NT2/D1 (cell line): ENCODE measurements at regions not wholly inside any gene's neighbourhood (a gene's known extent, or its start where the extent isn't known, plus 50 kb on each side); places are given as distances from the start of the nearest gene placed in this dataset.

Experiments
- YY1 ChIP-seq: IDR thresholded peaks from 2 replicates; pipeline ENCODE4 v1.6.1; 2011; ENCODE audit not compliant: insufficient read length, insufficient read depth
- ZNF274 ChIP-seq: IDR thresholded peaks from 2 replicates; pipeline ENCODE4 v1.6.1; 2011; ENCODE audit warnings: mild to moderate bottlenecking, low read depth, low read length

- no peak for TF ChIP-seq ZNF274
- no peak for TF ChIP-seq YY1
Measured at GRCh38 chr5:25009063-25009462, 364.3 kb upstream of the CDH10 start.
